ENCODE measurements at regions not wholly inside any gene's neighbourhood (a gene's known extent, or its start where the extent isn't known, plus 50 kb on each side); places are given as distances from the start of the nearest gene placed in this dataset.
A peak's percentile ranks its signal among the peaks of the same experiment; 100 is the strongest.

- no peak overlapping the region for H3K27ac ChIP-seq (ENCODE audit: low read depth in 1 of 2, low read length in 1 of 2)
- no peak for DNase-seq
These were observed 62.4 kb upstream of the EHBP1 start for GRCh38 chr2:62643100-62643471.

GRCh38 chr2:62642429-62643099 lies 62.9 kb upstream of the EHBP1 start:
- Histone ChIP-seq H3K27me3 (ENCODE audit: control insufficient read depth in 3 of 3, insufficient read depth in 3 of 3, low read length in 2 of 3) (no peaks in the 10 kb centered on the region), H3K4me3 (no peak overlapping the region), H3K27ac (ENCODE audit: low read depth in 1 of 2, low read length in 1 of 2) (no peak overlapping the region), H3K9me3 (ENCODE audit: control insufficient read depth in 4 of 4, insufficient read depth in 3 of 4, low read length in 3 of 4) (no peaks in the 10 kb centered on the region), H3K9ac (ENCODE audit: insufficient read depth in 1 of 2, low read length in 2 of 2) (no peak overlapping the region), H3K36me3 (ENCODE audit: control insufficient read depth in 4 of 4, insufficient read depth in 4 of 4, low read length in 4 of 4) (no peaks in the 10 kb centered on the region), H3K4me1 (ENCODE audit: control insufficient read depth in 5 of 5, insufficient read depth in 5 of 5, low read length in 5 of 5) (peaks cover 0 to 16% (median 8%) of the 10 kb centered on the region in 5 donors)
- no peak for TF ChIP-seq CTCF (IDR thresholded peaks at IDR 0.05; ENCODE audit: control extremely low read depth, extremely low read depth)
- ATAC-seq (ENCODE audit: insufficient read depth, low FRiP score) (no peak), DNase-seq (no peak)
- WGBS, 2 donors = 72 to 82% methylated on average over 2 of the region's 2 CpGs

More at GRCh38 chr2:62643100-62643471, 62.4 kb upstream of the EHBP1 start:
- H3K4me1 ChIP-seq (ENCODE audit: control insufficient read depth in 5 of 5, insufficient read depth in 5 of 5, low read length in 5 of 5) = peaks cover 0 to 16% (median 8%) of the 10 kb centered on the region in 5 donors
- no peaks in the 10 kb centered on the region for H3K36me3 ChIP-seq (ENCODE audit: control insufficient read depth in 4 of 4, insufficient read depth in 4 of 4, low read length in 4 of 4)
- H3K9ac ChIP-seq (ENCODE audit: insufficient read depth in 1 of 2, low read length in 2 of 2) = no peak overlapping the region
- ATAC-seq (ENCODE audit: insufficient read depth, low FRiP score) = no peak
- H3K4me3 ChIP-seq = no peak overlapping the region
- TF ChIP-seq CTCF (IDR thresholded peaks at IDR 0.05; ENCODE audit: control extremely low read depth, extremely low read depth) = no peak
- H3K9me3 ChIP-seq (ENCODE audit: control insufficient read depth in 4 of 4, insufficient read depth in 3 of 4, low read length in 3 of 4) = no peaks in the 10 kb centered on the region
- no peaks in the 10 kb centered on the region for H3K27me3 ChIP-seq (ENCODE audit: control insufficient read depth in 3 of 3, insufficient read depth in 3 of 3, low read length in 2 of 3)
- WGBS, 2 donors = 48 to 55% methylated on average over 4 of the region's 4 CpGs

GRCh38 chr2:62641936-62642335 lies 63.6 kb upstream of the EHBP1 start:
- no peaks in the 10 kb centered on the region for H3K27me3 ChIP-seq (ENCODE audit: control insufficient read depth in 3 of 3, insufficient read depth in 3 of 3, low read length in 2 of 3)
- H3K9ac ChIP-seq (ENCODE audit: insufficient read depth in 1 of 2, low read length in 2 of 2) = no peak overlapping the region
- no peak for TF ChIP-seq CTCF (IDR thresholded peaks at IDR 0.05; ENCODE audit: control extremely low read depth, extremely low read depth)
- H3K4me1 ChIP-seq (ENCODE audit: control insufficient read depth in 5 of 5, insufficient read depth in 5 of 5, low read length in 5 of 5) = peaks cover 0 to 16% (median 8%) of the 10 kb centered on the region in 5 donors
- H3K4me3 ChIP-seq = no peak overlapping the region
- 63 to 77% methylated on average over 4 of the region's 4 CpGs for WGBS, 2 donors
- H3K36me3 ChIP-seq (ENCODE audit: control insufficient read depth in 4 of 4, insufficient read depth in 4 of 4, low read length in 4 of 4) = no peaks in the 10 kb centered on the region
- H3K27ac ChIP-seq (ENCODE audit: low read depth in 1 of 2, low read length in 1 of 2) = no peak overlapping the region
- no peaks in the 10 kb centered on the region for H3K9me3 ChIP-seq (ENCODE audit: control insufficient read depth in 4 of 4, insufficient read depth in 3 of 4, low read length in 3 of 4)
- ATAC-seq (ENCODE audit: insufficient read depth, low FRiP score) = no peak
- no peak for DNase-seq

- no peak for TF ChIP-seq CTCF (IDR thresholded peaks at IDR 0.05; ENCODE audit: control extremely low read depth, extremely low read depth)
- no peaks in the 10 kb centered on the region for H3K36me3 ChIP-seq (ENCODE audit: control insufficient read depth in 4 of 4, insufficient read depth in 4 of 4, low read length in 4 of 4)
- 62 to 84% methylated on average over 1 of the region's 1 CpG for WGBS, 2 donors
- H3K4me1 ChIP-seq (ENCODE audit: control insufficient read depth in 5 of 5, insufficient read depth in 5 of 5, low read length in 5 of 5) = peaks cover 0 to 16% (median 8%) of the 10 kb centered on the region in 5 donors
- H3K9me3 ChIP-seq (ENCODE audit: control insufficient read depth in 4 of 4, insufficient read depth in 3 of 4, low read length in 3 of 4) = no peaks in the 10 kb centered on the region
- no peaks in the 10 kb centered on the region for H3K27me3 ChIP-seq (ENCODE audit: control insufficient read depth in 3 of 3, insufficient read depth in 3 of 3, low read length in 2 of 3)
- ATAC-seq (ENCODE audit: insufficient read depth, low FRiP score) (no peak), DNase-seq (peak in 2 of 3 donors; percentile 47 to 68)
- no peak overlapping the region for H3K9ac ChIP-seq (ENCODE audit: insufficient read depth in 1 of 2, low read length in 2 of 2)
- H3K4me3 ChIP-seq = no peak overlapping the region
- H3K27ac ChIP-seq (ENCODE audit: low read depth in 1 of 2, low read length in 1 of 2) = no peak overlapping the region
These were observed 64.1 kb upstream of the EHBP1 start for GRCh38 chr2:62641410-62641843.

All from lung (tissue), 11 donors.